ENCODE measurements at regions not wholly inside any gene's neighbourhood (a gene's known extent, or its start where the extent isn't known, plus 50 kb on each side); places are given as distances from the start of the nearest gene placed in this dataset.
A peak's percentile ranks its signal among the peaks of the same experiment; 100 is the strongest.

GRCh38 chr12:46677749-46678148, 148.0 kb downstream of the SLC38A4 start:
- Mint-ChIP-seq H3K4me3 (ENCODE audit: unreplicated experiment) (no peak overlapping the region), H3K27me3 (ENCODE audit: insufficient read depth, unreplicated experiment) (no peaks in the 10 kb centered on the region), H3K27ac (ENCODE audit: unreplicated experiment) (no peak overlapping the region), H3K4me1 (ENCODE audit: low read depth, unreplicated experiment) (peaks cover 7% of the 10 kb centered on the region), H3K9me3 (ENCODE audit: unreplicated experiment) (peaks cover under 1% of the 10 kb centered on the region), H3K36me3 (ENCODE audit: insufficient read depth, unreplicated experiment) (no peaks in the 10 kb centered on the region)
- peak in 1 of 2 experiments; percentile 34 for DNase-seq
- Histone ChIP-seq H3K27me3 (replicated peaks; ENCODE audit: control insufficient read depth, insufficient read depth, low read length) (no peaks in the 10 kb centered on the region; the same call in 1 of the 2 replicates), H3K36me3 (ENCODE audit: control insufficient read depth, insufficient read depth, low read length) (no peaks in the 10 kb centered on the region), H3K9me3 (no peaks in the 10 kb centered on the region), H3K4me3 (ENCODE audit: low read depth, low read length) (no peak overlapping the region), H3K4me1 (peaks cover 7% of the 10 kb centered on the region; the same call in 1 of the 2 replicates)
- CTCF ChIA-PET, result interaction anchor here (0.6 to 1.0 kb wide), 2 partner anchors 552 to 553 kb away, joined by 4 read pairs; no protein-coding TSS in a partner anchor
- BruUV-seq (replicated peaks), result no TSS peak
- peak; percentile 19 to 37 for TF ChIP-seq CTCF (IDR thresholded peaks at IDR 0.05; ENCODE audit: insufficient read depth in 1 of 2, low read depth in 1 of 2, low read length in 1 of 2, severe bottlenecking in 1 of 2, unreplicated experiment in 1 of 2)
- intact Hi-C loops (cut with micrococcal nuclease; ENCODE audit: unreplicated experiment), result loop anchor here (1.0 to 5.0 kb wide), 6 partner anchors 150 to 553 kb away; partner anchors contain the start of gene SLC38A4
- POLR2A ChIA-PET, result no interaction called here

- no peaks in the 10 kb centered on the region; the same call in 1 of the 2 replicates for H3K27me3 ChIP-seq (replicated peaks; ENCODE audit: control insufficient read depth, insufficient read depth, low read length)
- no peaks in the 10 kb centered on the region for H3K36me3 ChIP-seq (ENCODE audit: control insufficient read depth, insufficient read depth, low read length)
- CTCF ChIA-PET, result interaction anchor here (0.6 to 1.9 kb wide), 4 partner anchors 258 to 552 kb away, joined by 3 to 5 read pairs (median 4); no protein-coding TSS in a partner anchor
- no TSS peak for BruUV-seq (replicated peaks)
- no peak for TF ChIP-seq CTCF (IDR thresholded peaks at IDR 0.05; ENCODE audit: insufficient read depth in 1 of 2, low read depth in 1 of 2, low read length in 1 of 2, severe bottlenecking in 1 of 2, unreplicated experiment in 1 of 2)
- POLR2A ChIA-PET, result no interaction called here
- H3K9me3 ChIP-seq, result no peaks in the 10 kb centered on the region
- no peak for DNase-seq
- Mint-ChIP-seq H3K4me1 (ENCODE audit: low read depth, unreplicated experiment) (peaks cover 7% of the 10 kb centered on the region), H3K9me3 (ENCODE audit: unreplicated experiment) (no peaks in the 10 kb centered on the region), H3K27ac (ENCODE audit: unreplicated experiment) (no peak overlapping the region), H3K27me3 (ENCODE audit: insufficient read depth, unreplicated experiment) (no peaks in the 10 kb centered on the region), H3K36me3 (ENCODE audit: insufficient read depth, unreplicated experiment) (no peaks in the 10 kb centered on the region), H3K4me3 (ENCODE audit: unreplicated experiment) (no peak overlapping the region)
- peaks cover 7% of the 10 kb centered on the region; the same call in 1 of the 2 replicates for H3K4me1 ChIP-seq
- intact Hi-C loops (cut with micrococcal nuclease; ENCODE audit: unreplicated experiment), result loop anchor here (1.0 to 5.0 kb wide), 6 partner anchors 150 to 552 kb away; partner anchors contain the start of gene SLC38A4
- no peak overlapping the region for H3K4me3 ChIP-seq (ENCODE audit: low read depth, low read length)
Observed at GRCh38 chr12:46676797-46677520, 148.8 kb downstream of the SLC38A4 start.

GRCh38 chr12:46676396-46676795, 149.4 kb downstream of the SLC38A4 start:
- CTCF ChIA-PET, result interaction anchor here (0.7 to 1.9 kb wide), 5 partner anchors 149 to 501 kb away, joined by 3 to 5 read pairs (median 3); no protein-coding TSS in a partner anchor

More at GRCh38 chr12:46676396-46676795, 149.4 kb downstream of the SLC38A4 start:
- no peak for TF ChIP-seq CTCF (IDR thresholded peaks at IDR 0.05; ENCODE audit: insufficient read depth in 1 of 2, low read depth in 1 of 2, low read length in 1 of 2, severe bottlenecking in 1 of 2, unreplicated experiment in 1 of 2)
- H3K36me3 ChIP-seq (ENCODE audit: control insufficient read depth, insufficient read depth, low read length), result no peaks in the 10 kb centered on the region
- H3K4me1 Mint-ChIP-seq (ENCODE audit: low read depth, unreplicated experiment), result peaks cover 7% of the 10 kb centered on the region
- no TSS peak for BruUV-seq (replicated peaks)
- no peak overlapping the region for H3K4me3 ChIP-seq (ENCODE audit: low read depth, low read length)
- H3K36me3 Mint-ChIP-seq (ENCODE audit: insufficient read depth, unreplicated experiment), result no peaks in the 10 kb centered on the region
- H3K9me3 ChIP-seq, result no peaks in the 10 kb centered on the region
- no peaks in the 10 kb centered on the region; the same call in 1 of the 2 replicates for H3K27me3 ChIP-seq (replicated peaks; ENCODE audit: control insufficient read depth, insufficient read depth, low read length)
- POLR2A ChIA-PET, result no interaction called here
- no peaks in the 10 kb centered on the region for H3K27me3 Mint-ChIP-seq (ENCODE audit: insufficient read depth, unreplicated experiment)
- intact Hi-C loops (cut with micrococcal nuclease; ENCODE audit: unreplicated experiment), result loop anchor here (2.0 to 5.0 kb wide), 4 partner anchors 151 to 552 kb away; partner anchors contain the start of gene SLC38A4
- H3K9me3 Mint-ChIP-seq (ENCODE audit: unreplicated experiment), result no peaks in the 10 kb centered on the region
- peaks cover 7% of the 10 kb centered on the region; the same call in 1 of the 2 replicates for H3K4me1 ChIP-seq
- DNase-seq, result no peak
- H3K4me3 Mint-ChIP-seq (ENCODE audit: unreplicated experiment), result no peak overlapping the region
- H3K27ac Mint-ChIP-seq (ENCODE audit: unreplicated experiment), result no peak overlapping the region
